H9 (cell line): ENCODE measurements at regions not wholly inside any gene's neighbourhood (a gene's known extent, or its start where the extent isn't known, plus 50 kb on each side); places are given as distances from the start of the nearest gene placed in this dataset.

Source experiments
- DNase-seq: peaks from one replicate; pipeline ENCODE4 v3.0.0-alpha.2; 2017
- H2AFZ ChIP-seq: one replicate; pipeline ENCODE4 v1.6.1; 2013; ENCODE audit warnings: mild to moderate bottlenecking, low read length, control low read depth, moderate library complexity
- H2AK5ac ChIP-seq: 2 replicates; pipeline ENCODE4 v1.6.1; 2013; ENCODE audit warnings: low read length, control low read depth, mixed read lengths; ENCODE audit not compliant: insufficient read length
- H2BK120ac ChIP-seq: one replicate; pipeline ENCODE4 v1.6.1; 2013; ENCODE audit warnings: low read depth, mild to moderate bottlenecking, low read length, control low read depth, inconsistent platforms; ENCODE audit not compliant: poor library complexity, severe bottlenecking
- H2BK12ac ChIP-seq: 2 replicates; pipeline ENCODE4 v1.6.1; 2013; ENCODE audit warnings: low read length, control low read depth, mixed read lengths, low read depth; ENCODE audit not compliant: insufficient read length
- H2BK15ac ChIP-seq: 2 replicates; pipeline ENCODE4 v1.6.1; 2013; ENCODE audit warnings: low read depth, low read length, control low read depth
- H2BK20ac ChIP-seq: one replicate; pipeline ENCODE4 v1.6.1; 2013; ENCODE audit warnings: low read depth, mild to moderate bottlenecking, low read length, control low read depth, inconsistent platforms; ENCODE audit not compliant: poor library complexity, severe bottlenecking
- H2BK5ac ChIP-seq: 2 replicates; pipeline ENCODE4 v1.6.1; 2013; ENCODE audit warnings: low read length, control low read depth, mixed read lengths; ENCODE audit not compliant: insufficient read length
- H3K14ac ChIP-seq: 2 replicates; pipeline ENCODE4 v1.6.1; 2013; ENCODE audit warnings: low read length, control low read depth; ENCODE audit not compliant: insufficient read depth
- H3K18ac ChIP-seq: 2 replicates; pipeline ENCODE4 v1.6.1; 2013; ENCODE audit warnings: low read depth, mild to moderate bottlenecking, mixed read lengths, low read length, control low read depth; ENCODE audit not compliant: insufficient read length
- H3K23ac ChIP-seq: 2 replicates; pipeline ENCODE4 v1.6.1; 2013; ENCODE audit warnings: low read length, control low read depth, mixed read lengths, low read depth; ENCODE audit not compliant: insufficient read length
- H3K23me2 ChIP-seq: 2 replicates; pipeline ENCODE4 v1.6.1; 2013; ENCODE audit warnings: low read depth, mild to moderate bottlenecking, mixed read lengths, low read length, control low read depth; ENCODE audit not compliant: insufficient read length, poor library complexity, severe bottlenecking
- H3K27ac ChIP-seq: 2 replicates; pipeline ENCODE4 v1.5.1; 2013; ENCODE audit warnings: low read length, control low read depth, mixed read lengths, low read depth; ENCODE audit not compliant: insufficient read length
- H3K27me3 ChIP-seq: 2 replicates; pipeline ENCODE4 v1.6.1; 2013; ENCODE audit warnings: low read length, control low read depth, inconsistent platforms; ENCODE audit not compliant: insufficient read depth
- H3K4ac ChIP-seq: 2 replicates; pipeline ENCODE4 v1.6.1; 2013; ENCODE audit warnings: low read depth, mild to moderate bottlenecking, control low read depth, inconsistent platforms, low read length, moderate library complexity
- H3K4me1 ChIP-seq: 2 replicates; pipeline ENCODE4 v1.6.1; 2013; ENCODE audit warnings: low read length, control low read depth, inconsistent platforms; ENCODE audit not compliant: insufficient read depth
- H3K4me2 ChIP-seq: 2 replicates; pipeline ENCODE4 v1.6.1; 2013; ENCODE audit warnings: low read length, control low read depth, mixed read lengths; ENCODE audit not compliant: insufficient read length, insufficient read depth
- H3K56ac ChIP-seq: 2 replicates; pipeline ENCODE4 v1.6.1; 2013; ENCODE audit warnings: low read depth, mild to moderate bottlenecking, mixed read lengths, low read length, control low read depth; ENCODE audit not compliant: insufficient read length
- H3K79me1 ChIP-seq: 2 replicates; pipeline ENCODE4 v1.6.1; 2013; ENCODE audit warnings: low read depth, mild to moderate bottlenecking, moderate library complexity, low read length, control low read depth, inconsistent platforms; ENCODE audit not compliant: insufficient read depth, poor library complexity, severe bottlenecking
- H3K79me2 ChIP-seq: 2 replicates; pipeline ENCODE4 v1.6.1; 2013; ENCODE audit warnings: low read length, control low read depth, inconsistent platforms; ENCODE audit not compliant: insufficient read depth
- H3K9ac ChIP-seq: 2 replicates; pipeline ENCODE4 v1.6.1; 2013; ENCODE audit warnings: low read length, control low read depth, mixed read lengths; ENCODE audit not compliant: insufficient read length; ENCODE audit errors: extremely low read depth
- H3K9me3 ChIP-seq: one replicate; pipeline ENCODE4 v1.6.1; 2013; ENCODE audit warnings: low read depth, low read length, inconsistent platforms; ENCODE audit not compliant: control insufficient read depth
- H3T11ph ChIP-seq: one replicate; pipeline ENCODE4 v1.6.1; 2013; ENCODE audit warnings: mild to moderate bottlenecking, low read length, control low read depth, inconsistent platforms
- H4K20me1 ChIP-seq: one replicate; pipeline ENCODE4 v1.6.1; 2013; ENCODE audit not compliant: control insufficient read depth, insufficient read length, insufficient read depth
- H4K5ac ChIP-seq: 2 replicates; pipeline ENCODE4 v1.6.1; 2013; ENCODE audit warnings: low read depth, mild to moderate bottlenecking, mixed read lengths, low read length, control low read depth; ENCODE audit not compliant: insufficient read length
- H4K8ac ChIP-seq: replicated peaks from 2 replicates; pipeline ENCODE4 v1.6.1; 2013; ENCODE audit warnings: low read length, control low read depth, mixed read lengths, low read depth; ENCODE audit not compliant: insufficient read length
- H4K91ac ChIP-seq: 2 replicates; pipeline ENCODE4 v1.6.1; 2013; ENCODE audit warnings: low read depth, mild to moderate bottlenecking, moderate library complexity, mixed read lengths, low read length, control low read depth; ENCODE audit not compliant: insufficient read length
- H3K27ac Mint-ChIP-seq, 3 experiments: 2 replicates in 2 of 3; 3 replicates in 1 of 3; pipeline ENCODE4 v1.8.0; 2020 to 2021; ENCODE audit warnings: mixed read lengths in 3 of 3, mild to moderate bottlenecking in 1 of 3, moderate library complexity in 1 of 3
- H3K27me3 Mint-ChIP-seq: 2 replicates; pipeline ENCODE4 v1.8.0; 2021; ENCODE audit warnings: low read depth, mild to moderate bottlenecking, moderate library complexity, mixed read lengths
- H3K36me3 Mint-ChIP-seq, 3 experiments: 2 replicates in 2 of 3; 3 replicates in 1 of 3; pipeline ENCODE4 v1.8.0; 2020 to 2021; ENCODE audit warnings: low read depth in 3 of 3, mixed read lengths in 3 of 3; ENCODE audit not compliant: insufficient read depth in 1 of 3
- H3K4me1 Mint-ChIP-seq, 2 experiments: 2 replicates each; pipeline ENCODE4 v1.8.0; 2020; ENCODE audit warnings: mixed read lengths in 2 of 2
- H3K4me3 Mint-ChIP-seq, 2 experiments: 2 replicates in 1 of 2; 3 replicates in 1 of 2; pipeline ENCODE4 v1.8.0; 2020 to 2021; ENCODE audit warnings: mild to moderate bottlenecking in 2 of 2, mixed read lengths in 2 of 2, moderate library complexity in 1 of 2
- H3K9me3 Mint-ChIP-seq, 2 experiments: 2 replicates in 1 of 2; 3 replicates in 1 of 2; pipeline ENCODE4 v1.8.0; 2020; ENCODE audit warnings: mild to moderate bottlenecking in 2 of 2, mixed read lengths in 2 of 2, moderate library complexity in 1 of 2
- WGBS: extraction: QIAGEN DNeasy Blood & Tissue Kit; methylation state at CpG from one replicate; pipeline ENCODE4 v1.1.7; 2013; ENCODE audit warnings: missing lambda C conversion rate, low lambda C conversion rate, mixed read lengths; ENCODE audit not compliant: insufficient read length; ENCODE audit errors: extremely low coverage; 5-methylcytosine and 5-hydroxymethylcytosine counted together
- TF ChIP-seq, protein P1 (sequence below): fragments of 200-600 bp; sonication (generic); conservative IDR thresholded peaks from 3 replicates; pipeline ENCODE4 v1.8.0; 2021; ENCODE audit warnings: antibody characterized with exemption, mild to moderate bottlenecking

DNA sequence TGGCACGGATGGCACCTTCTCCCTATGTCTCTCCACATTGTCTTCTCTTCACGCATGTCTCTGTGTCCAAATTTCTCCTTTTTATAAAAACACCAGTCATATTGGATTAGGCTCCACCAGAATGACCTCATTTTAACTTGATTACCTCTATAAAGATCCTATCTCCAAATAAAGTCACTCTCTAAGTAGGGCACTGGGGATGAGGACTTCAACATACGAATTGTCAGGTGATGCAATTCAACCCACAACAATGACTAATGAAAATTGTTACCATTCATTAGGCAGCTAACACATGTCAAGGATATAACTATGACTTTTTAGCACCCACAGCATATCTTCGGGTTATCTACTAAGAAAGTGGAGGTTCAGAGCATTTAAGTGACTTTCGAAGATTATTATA, 55.5 kb upstream of the USP47 start:
- Histone ChIP-seq H3K14ac (no peak overlapping the region), H2BK15ac (no peak overlapping the region), H3K18ac (no peak overlapping the region), H3K23ac (no peak overlapping the region), H2BK12ac (no peak overlapping the region), H4K8ac (no peak overlapping the region), H3K4me2 (no peak overlapping the region), H3K79me2 (no peaks in the 10 kb centered on the region), H4K91ac (no peak overlapping the region), H3K9me3 (no peaks in the 10 kb centered on the region), H4K5ac (no peak overlapping the region), H3K4me1 (peaks cover 4% of the 10 kb centered on the region; the same call in 1 of the 2 replicates), H3K4ac (no peak overlapping the region), H3T11ph (no peak overlapping the region), H3K79me1 (no peaks in the 10 kb centered on the region), H3K56ac (no peak overlapping the region), H2AK5ac (no peak overlapping the region), H2BK5ac (no peak overlapping the region), H3K27ac (no peak overlapping the region), H4K20me1 (no peaks in the 10 kb centered on the region), H3K9ac (no peak overlapping the region), H3K27me3 (no peaks in the 10 kb centered on the region), H3K23me2 (no peaks in the 10 kb centered on the region), H2BK120ac (no peak overlapping the region), H2AFZ (no peak overlapping the region), H2BK20ac (no peak overlapping the region)
- no peak for DNase-seq
- TF ChIP-seq, protein P1, sequence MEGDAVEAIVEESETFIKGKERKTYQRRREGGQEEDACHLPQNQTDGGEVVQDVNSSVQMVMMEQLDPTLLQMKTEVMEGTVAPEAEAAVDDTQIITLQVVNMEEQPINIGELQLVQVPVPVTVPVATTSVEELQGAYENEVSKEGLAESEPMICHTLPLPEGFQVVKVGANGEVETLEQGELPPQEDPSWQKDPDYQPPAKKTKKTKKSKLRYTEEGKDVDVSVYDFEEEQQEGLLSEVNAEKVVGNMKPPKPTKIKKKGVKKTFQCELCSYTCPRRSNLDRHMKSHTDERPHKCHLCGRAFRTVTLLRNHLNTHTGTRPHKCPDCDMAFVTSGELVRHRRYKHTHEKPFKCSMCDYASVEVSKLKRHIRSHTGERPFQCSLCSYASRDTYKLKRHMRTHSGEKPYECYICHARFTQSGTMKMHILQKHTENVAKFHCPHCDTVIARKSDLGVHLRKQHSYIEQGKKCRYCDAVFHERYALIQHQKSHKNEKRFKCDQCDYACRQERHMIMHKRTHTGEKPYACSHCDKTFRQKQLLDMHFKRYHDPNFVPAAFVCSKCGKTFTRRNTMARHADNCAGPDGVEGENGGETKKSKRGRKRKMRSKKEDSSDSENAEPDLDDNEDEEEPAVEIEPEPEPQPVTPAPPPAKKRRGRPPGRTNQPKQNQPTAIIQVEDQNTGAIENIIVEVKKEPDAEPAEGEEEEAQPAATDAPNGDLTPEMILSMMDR = no peak
- H3K4me3 Mint-ChIP-seq = no peak overlapping the region
- H3K27ac Mint-ChIP-seq = no peak overlapping the region
- H3K9me3 Mint-ChIP-seq = peaks cover 0 to 8% of the 10 kb centered on the region in 2 experiments; a peak in 4 of 5 replicates
- WGBS = no CpG with 5 or more reads among the region's 5 CpGs
- no peaks in the 10 kb centered on the region for H3K27me3 Mint-ChIP-seq
- peaks cover 8 to 13% of the 10 kb centered on the region in 2 experiments for H3K4me1 Mint-ChIP-seq
- peaks cover 0 to 5% (median 0%) of the 10 kb centered on the region in 3 experiments; a peak in 2 of 7 replicates for H3K36me3 Mint-ChIP-seq
